GM12891 (cell line): ENCODE measurements at regions not wholly inside any gene's neighbourhood (a gene's known extent, or its start where the extent isn't known, plus 50 kb on each side); places are given as distances from the start of the nearest gene placed in this dataset.

Experiments used
- DNase-seq: peaks from one replicate; pipeline ENCODE4 v3.0.0; 2011; ENCODE audit warnings: low spot score; ENCODE audit not compliant: insufficient read length
- FAIRE-seq: peaks from 2 replicates; lab custom pipeline; 2011; peaks lifted over from hg19 to GRCh38; lab: Jason Lieb, UNC
- PAX5 ChIP-seq: IDR thresholded peaks from 2 replicates; pipeline ENCODE4 v1.6.1; 2011; ENCODE audit warnings: low read length, moderate library complexity, mild to moderate bottlenecking; ENCODE audit not compliant: insufficient read depth, severe bottlenecking
- POLR2A ChIP-seq: IDR thresholded peaks from 2 replicates; pipeline ENCODE4 v1.6.1; 2011; ENCODE audit warnings: low read depth, low read length, control low read depth
- POLR2AphosphoS5 ChIP-seq: IDR thresholded peaks from 2 replicates; pipeline ENCODE4 v1.6.1; 2011; ENCODE audit warnings: low read depth, low read length, control low read depth
- POU2F2 ChIP-seq: IDR thresholded peaks from 2 replicates; pipeline ENCODE4 v1.6.1; 2011; ENCODE audit warnings: low read depth, mild to moderate bottlenecking, control low read depth, low read length, moderate library complexity
- SPI1 ChIP-seq: IDR thresholded peaks from 2 replicates; pipeline ENCODE4 v1.6.1; 2011; ENCODE audit warnings: low read depth, low read length, control low read depth
- TAF1 ChIP-seq: IDR thresholded peaks from 2 replicates; pipeline ENCODE4 v1.6.1; 2011; ENCODE audit warnings: low read depth, low read length, control low read depth

DNA sequence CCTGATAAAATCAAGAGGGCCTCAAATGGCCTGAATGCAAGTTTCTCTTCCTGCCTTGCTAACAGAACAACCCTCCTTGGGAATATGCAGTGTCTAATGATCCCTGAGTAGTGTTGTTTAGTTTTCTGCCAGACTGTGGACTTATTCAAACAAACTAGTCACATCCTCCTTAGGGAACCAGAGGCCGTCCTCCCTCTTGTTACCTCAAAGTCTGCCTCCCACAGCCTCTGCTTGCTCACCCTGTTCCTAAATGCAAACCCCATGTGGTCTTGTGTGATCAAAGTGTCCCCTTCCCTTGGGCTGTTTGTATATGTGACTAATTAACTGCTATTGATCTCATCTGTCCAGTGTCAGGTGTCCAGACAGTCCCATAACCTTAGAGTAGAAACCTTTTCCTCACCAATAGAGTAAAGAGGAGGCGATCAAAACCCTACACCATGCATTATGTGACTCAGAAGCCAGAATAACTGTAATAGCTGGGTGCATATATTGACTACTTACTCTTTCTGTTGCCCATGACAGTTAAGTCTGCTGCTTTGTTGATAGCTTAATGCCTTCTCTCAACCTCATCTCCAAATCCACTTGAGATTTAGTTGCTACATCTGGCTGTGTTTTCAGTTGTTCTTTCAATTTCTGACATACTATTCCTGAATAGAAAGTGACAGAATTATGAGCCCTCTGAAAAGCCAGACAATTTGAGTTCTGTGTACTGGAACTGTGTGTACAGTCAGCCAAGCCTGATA is 473.0 kb upstream of the NWD2 start:
- no peak for DNase-seq
- TF ChIP-seq PAX5 (no peak), POLR2AphosphoS5 (no peak), TAF1 (no peak), POLR2A (no peak), SPI1 (no peak), POU2F2 (no peak)
- FAIRE-seq, result peak; percentile 28

GRCh38 chr4:36772154-36772516 is 472.4 kb upstream of the NWD2 start:
- DNase-seq (no peak), FAIRE-seq (peak; percentile 5)
- TF ChIP-seq POLR2AphosphoS5, result no peak
- no peak for TF ChIP-seq TAF1
- TF ChIP-seq SPI1, result no peak
- no peak for TF ChIP-seq POLR2A
- no peak for TF ChIP-seq POU2F2
- no peak for TF ChIP-seq PAX5

DNA sequence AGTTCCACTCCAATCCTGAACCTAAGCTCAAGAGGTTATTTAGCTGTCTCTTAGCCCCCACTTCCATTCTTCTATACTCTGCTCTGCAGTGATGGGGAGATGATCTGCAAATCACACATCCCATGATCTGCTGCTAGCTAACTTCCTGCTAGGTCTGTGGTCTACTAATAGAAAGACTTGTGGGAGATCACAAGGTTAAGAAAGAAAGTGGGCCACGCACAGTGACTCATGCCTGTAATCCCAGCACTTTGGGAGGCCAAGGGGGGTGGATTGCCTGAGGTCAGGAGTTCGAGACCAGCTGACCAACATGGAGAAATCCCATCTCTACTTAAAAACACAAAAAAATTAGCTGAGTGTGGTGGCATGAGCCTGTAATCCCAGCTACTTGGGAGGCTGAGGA is 471.1 kb upstream of the NWD2 start:
- no peak for FAIRE-seq
- no peak for DNase-seq
- TF ChIP-seq POLR2A (no peak), TAF1 (no peak), SPI1 (no peak), POLR2AphosphoS5 (no peak), POU2F2 (no peak), PAX5 (no peak)

- FAIRE-seq (no peak), DNase-seq (no peak)
- TF ChIP-seq POLR2A (no peak), PAX5 (no peak), POU2F2 (no peak), POLR2AphosphoS5 (no peak), SPI1 (no peak), TAF1 (no peak)
Measured at GRCh38 chr4:36775544-36775943, 469.0 kb upstream of the NWD2 start.

DNA sequence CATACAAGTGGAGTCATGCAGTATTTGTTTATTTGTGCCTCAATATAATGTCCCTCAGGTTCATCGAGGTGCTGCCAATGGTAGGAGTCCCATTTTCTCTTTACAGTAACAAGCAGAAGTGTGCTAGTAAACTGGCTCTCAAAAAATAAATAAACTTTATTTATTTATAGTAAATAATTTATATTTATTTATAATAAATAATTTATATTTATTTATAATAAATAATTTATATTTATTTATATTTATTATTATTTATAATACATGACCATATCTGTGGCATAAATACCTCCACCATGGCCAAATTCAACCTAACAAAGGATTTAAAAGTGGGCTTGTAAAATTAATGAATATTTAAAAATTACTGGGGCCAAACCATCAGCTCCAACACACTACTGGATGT is 464.9 kb upstream of the NWD2 start:
- FAIRE-seq (no peak), DNase-seq (no peak)
- TF ChIP-seq PAX5 (no peak), POLR2A (no peak), SPI1 (no peak), POU2F2 (no peak), POLR2AphosphoS5 (no peak), TAF1 (no peak)

GRCh38 chr4:36785973-36786372 is 458.6 kb upstream of the NWD2 start:
- no peak for TF ChIP-seq POLR2A
- TF ChIP-seq PAX5, result no peak
- TF ChIP-seq TAF1, result no peak
- no peak for TF ChIP-seq SPI1
- no peak for TF ChIP-seq POLR2AphosphoS5
- TF ChIP-seq POU2F2, result no peak
- no peak for DNase-seq
- no peak for FAIRE-seq

DNA sequence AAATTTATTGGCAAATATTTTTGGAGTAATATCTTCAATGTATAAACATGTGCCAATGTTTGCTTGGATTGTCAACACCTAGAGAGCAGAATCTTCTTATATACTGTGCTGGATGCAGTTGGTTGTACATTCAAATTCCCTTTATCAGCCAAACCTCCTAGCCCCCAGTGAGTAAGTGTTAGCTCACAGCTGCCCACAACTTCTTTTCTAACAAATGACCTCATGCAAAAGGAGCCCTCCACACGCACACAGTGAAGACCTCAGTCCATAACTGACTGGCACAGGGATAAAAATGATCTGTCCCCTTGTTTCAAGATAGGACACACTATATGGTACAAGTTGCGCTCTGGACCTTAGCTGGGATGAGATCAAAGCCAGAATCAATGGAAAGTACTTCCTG is 458.0 kb upstream of the NWD2 start:
- TF ChIP-seq POLR2A (no peak), POU2F2 (no peak), SPI1 (no peak), TAF1 (no peak), PAX5 (no peak), POLR2AphosphoS5 (no peak)
- DNase-seq (no peak), FAIRE-seq (no peak)

GRCh38 chr4:36794716-36795115 is 449.8 kb upstream of the NWD2 start:
- FAIRE-seq (no peak), DNase-seq (no peak)
- TF ChIP-seq POLR2AphosphoS5 (no peak), PAX5 (no peak), TAF1 (no peak), SPI1 (no peak), POLR2A (no peak), POU2F2 (no peak)

DNA sequence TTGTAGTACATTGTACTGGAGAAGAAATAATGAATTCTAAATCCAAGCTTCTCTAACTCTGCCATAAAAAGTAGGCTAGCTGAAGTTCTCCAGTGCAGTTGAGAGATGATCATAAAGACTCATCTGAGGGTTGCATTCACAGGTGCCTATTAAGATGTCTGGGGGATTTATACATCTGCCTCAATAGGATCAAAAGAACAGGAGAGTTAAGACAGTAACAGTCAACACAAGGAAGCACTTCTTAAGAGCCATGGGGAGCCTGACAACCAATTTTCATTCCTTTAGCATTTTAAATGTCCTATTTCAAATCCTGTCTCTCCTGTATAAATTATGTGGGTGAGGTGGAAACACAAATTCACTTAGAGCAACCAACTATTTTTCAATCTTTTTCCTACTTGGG is 432.4 kb upstream of the NWD2 start:
- no peak for TF ChIP-seq SPI1
- no peak for TF ChIP-seq POU2F2
- TF ChIP-seq PAX5, result no peak
- no peak for TF ChIP-seq POLR2A
- no peak for TF ChIP-seq TAF1
- no peak for TF ChIP-seq POLR2AphosphoS5
- no peak for DNase-seq
- FAIRE-seq, result no peak

DNA sequence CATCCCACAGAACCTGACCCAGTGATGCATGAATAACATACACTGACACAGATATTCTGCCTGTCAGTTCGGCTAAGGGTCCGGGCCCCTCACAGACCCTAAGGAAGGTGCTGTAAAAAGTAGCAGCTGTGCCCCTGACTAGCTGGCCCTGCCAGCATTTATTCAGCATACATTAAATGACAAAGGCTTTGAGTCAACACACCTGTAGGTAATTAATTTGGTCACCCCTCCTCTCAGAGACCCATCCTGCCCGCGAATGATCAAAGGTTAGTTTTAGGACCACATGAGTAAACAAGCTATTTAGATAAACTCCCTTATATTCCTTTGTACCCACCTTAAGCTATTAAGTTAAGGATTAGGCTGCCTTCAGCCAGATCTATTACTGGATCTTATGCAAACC is 429.0 kb upstream of the NWD2 start:
- FAIRE-seq (no peak), DNase-seq (no peak)
- TF ChIP-seq POLR2AphosphoS5 (no peak), POLR2A (no peak), PAX5 (no peak)

DNA sequence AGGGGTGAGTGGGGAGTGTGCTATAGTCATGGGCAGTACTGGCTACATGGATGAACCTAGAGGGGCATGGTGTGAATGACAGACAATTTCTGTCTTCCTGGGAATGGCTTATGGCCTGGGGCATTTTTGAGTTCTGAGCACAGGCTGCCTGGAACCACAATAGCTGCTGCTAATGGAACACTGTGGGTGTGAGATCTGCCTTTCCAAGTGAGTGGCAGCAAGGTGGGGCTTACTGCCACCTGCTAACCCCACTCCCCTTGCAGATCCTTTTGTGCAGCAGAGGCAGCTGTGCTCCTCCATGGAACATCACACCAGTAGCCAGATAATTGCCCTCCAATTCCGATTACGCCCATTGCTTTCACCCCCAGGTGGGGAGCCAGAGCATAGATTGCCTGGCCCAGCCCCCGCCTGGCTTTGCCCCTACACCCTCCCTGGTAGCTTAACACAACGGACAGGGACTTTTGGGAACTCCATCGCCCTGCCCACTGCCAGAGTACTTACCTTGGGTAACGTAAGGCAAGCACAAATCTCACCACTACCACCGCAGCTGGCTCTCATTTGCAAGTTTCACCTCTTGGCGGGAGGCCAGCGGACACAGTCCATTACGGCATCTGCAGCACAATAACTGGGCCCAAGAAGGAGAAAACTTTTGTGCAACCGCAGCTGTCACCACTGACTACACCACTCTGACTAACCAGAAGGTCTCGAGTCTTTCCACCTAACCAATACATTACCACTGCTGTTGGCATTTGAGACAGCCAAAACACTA is 421.2 kb upstream of the NWD2 start:
- DNase-seq, result no peak
- TF ChIP-seq POLR2A (no peak), SPI1 (no peak), TAF1 (no peak), POU2F2 (no peak), POLR2AphosphoS5 (no peak), PAX5 (no peak)
- FAIRE-seq, result no peak
